ENCODE measurements at regions not wholly inside any gene's neighbourhood (a gene's known extent, or its start where the extent isn't known, plus 50 kb on each side); places are given as distances from the start of the nearest gene placed in this dataset.
"Not testable (repeated sequence)": the region's sequence is repeated elsewhere in the genome, so short reads cannot be mapped to it uniquely, and the experiment has no call there.

- no peak overlapping the region for H3K4me3 ChIP-seq
- no peak overlapping the region for H3K27ac ChIP-seq
- no peaks in the 10 kb centered on the region for H3K4me1 ChIP-seq (replicated peaks in 1 of 2)
- WGBS, 10 experiments = 0 to 100% (median 90%) methylated on average over 1 of the region's 1 CpG
- in situ Hi-C loops (cut with MboI; ENCODE audit: low pct_unique_long_range_greater_than_20kb in 2 of 9, low sequenced_read_pairs in 9 of 9, unreplicated experiment in 9 of 9) = no loop called here
- ATAC-seq (replicated peaks in 6 of 8) = no peak
Measured at GRCh38 chr5:96538808-96539250, 105.8 kb upstream of the PCSK1 start.

GRCh38 chr5:96546120-96546519 lies 113.1 kb upstream of the PCSK1 start:
- WGBS, 10 experiments = 20 to 100% (median 88%) methylated on average over 1 of the region's 1 CpG; no CpG with 5 or more reads in 3 of the 10 experiments
- Histone ChIP-seq H3K27ac (no peak overlapping the region), H3K4me3 (no peak overlapping the region), H3K4me1 (replicated peaks in 1 of 2) (no peaks in the 10 kb centered on the region)
- in situ Hi-C loops (cut with MboI; ENCODE audit: low pct_unique_long_range_greater_than_20kb in 2 of 9, low sequenced_read_pairs in 9 of 9, unreplicated experiment in 9 of 9) = no loop called here
- no peak for ATAC-seq (replicated peaks in 6 of 8)

GRCh38 chr5:96547486-96547885 lies 114.4 kb upstream of the PCSK1 start:
- Histone ChIP-seq H3K4me1 (replicated peaks in 1 of 2) (no peaks in the 10 kb centered on the region), H3K27ac (no peak overlapping the region), H3K4me3 (no peak overlapping the region)
- peak in 3 of 8 experiments; percentile 17 to 92 (median 62) for ATAC-seq (replicated peaks in 6 of 8)
- WGBS, 10 experiments = 20 to 85% (median 62%) methylated on average over 1 to 4 of the region's 4 CpGs; no CpG with 5 or more reads in 1 of the 10 experiments
- in situ Hi-C loops (cut with MboI; ENCODE audit: low pct_unique_long_range_greater_than_20kb in 2 of 9, low sequenced_read_pairs in 9 of 9, unreplicated experiment in 9 of 9) = no loop called here

GRCh38 chr5:96548905-96549304 lies 113.3 kb upstream of the CAST start:
- in situ Hi-C loops (cut with MboI; ENCODE audit: low pct_unique_long_range_greater_than_20kb in 2 of 9, low sequenced_read_pairs in 9 of 9, unreplicated experiment in 9 of 9) = no loop called here
- H3K27ac ChIP-seq = no peak overlapping the region
- 33 to 64% (median 46%) methylated on average over 1 to 2 of the region's 2 CpGs; no CpG with 5 or more reads in 4 of the 10 experiments for WGBS, 10 experiments
- peak in 1 of 8 experiments; percentile 43 for ATAC-seq (replicated peaks in 6 of 8)
- H3K4me1 ChIP-seq (replicated peaks in 1 of 2) = no peaks in the 10 kb centered on the region
- no peak overlapping the region for H3K4me3 ChIP-seq

- H3K27ac ChIP-seq; in situ Hi-C loops (cut with MboI; ENCODE audit: low pct_unique_long_range_greater_than_20kb in 2 of 9, low sequenced_read_pairs in 9 of 9, unreplicated experiment in 9 of 9); H3K4me1 ChIP-seq (replicated peaks in 1 of 2); ATAC-seq (replicated peaks in 6 of 8); H3K4me3 ChIP-seq: not testable (repeated sequence)
- WGBS, 10 experiments = 40 to 100% (median 80%) methylated on average over 1 of the region's 2 CpGs; no CpG with 5 or more reads in 5 of the 10 experiments
Measured at GRCh38 chr5:96560857-96561256, 101.3 kb upstream of the CAST start.

- Histone ChIP-seq H3K27ac (no peak overlapping the region), H3K4me1 (replicated peaks in 1 of 2) (peaks cover 22 to 24% of the 10 kb centered on the region in 2 donors), H3K4me3 (no peak overlapping the region)
- ATAC-seq (replicated peaks in 6 of 8) = no peak
- in situ Hi-C loops (cut with MboI; ENCODE audit: low pct_unique_long_range_greater_than_20kb in 2 of 9, low sequenced_read_pairs in 9 of 9, unreplicated experiment in 9 of 9) = no loop called here
Measured at GRCh38 chr5:96562614-96563013, 99.6 kb upstream of the CAST start.

- no peak overlapping the region for H3K27ac ChIP-seq
- 65 to 100% (median 90%) methylated on average over 1 to 3 of the region's 3 CpGs; no CpG with 5 or more reads in 1 of the 10 experiments for WGBS, 10 experiments
- no peak for ATAC-seq (replicated peaks in 6 of 8)
- H3K4me1 ChIP-seq (replicated peaks in 1 of 2) = peaks cover 22 to 24% of the 10 kb centered on the region in 2 donors
- no peak overlapping the region for H3K4me3 ChIP-seq
- in situ Hi-C loops (cut with MboI; ENCODE audit: low pct_unique_long_range_greater_than_20kb in 2 of 9, low sequenced_read_pairs in 9 of 9, unreplicated experiment in 9 of 9) = no loop called here
Measured at GRCh38 chr5:96563816-96564215, 98.4 kb upstream of the CAST start.

GRCh38 chr5:96565582-96566265 lies 96.5 kb upstream of the CAST start:
- WGBS, 10 experiments = 20 to 73% (median 42%) methylated on average over 1 to 8 of the region's 8 CpGs
- Histone ChIP-seq H3K4me3 (no peak overlapping the region), H3K27ac (peak overlapping the region in 1 of 2 donors; percentile 61), H3K4me1 (replicated peaks in 1 of 2) (peaks cover 22 to 24% of the 10 kb centered on the region in 2 donors)
- in situ Hi-C loops (cut with MboI; ENCODE audit: low pct_unique_long_range_greater_than_20kb in 2 of 9, low sequenced_read_pairs in 9 of 9, unreplicated experiment in 9 of 9) = no loop called here
- ATAC-seq (replicated peaks in 6 of 8) = peak in 7 of 8 experiments; percentile 43 to 98 (median 96)

GRCh38 chr5:96566833-96567587 lies 95.2 kb upstream of the CAST start:
- Histone ChIP-seq H3K27ac (no peak overlapping the region), H3K4me1 (replicated peaks in 1 of 2) (peaks cover 22 to 24% of the 10 kb centered on the region in 2 donors), H3K4me3 (no peak overlapping the region)
- 0 to 78% (median 38%) methylated on average over 3 to 8 of the region's 8 CpGs for WGBS, 10 experiments
- in situ Hi-C loops (cut with MboI; ENCODE audit: low pct_unique_long_range_greater_than_20kb in 2 of 9, low sequenced_read_pairs in 9 of 9, unreplicated experiment in 9 of 9) = no loop called here
- peak in 6 of 8 experiments; percentile 31 to 94 (median 72) for ATAC-seq (replicated peaks in 6 of 8)

GRCh38 chr5:96569332-96569731 lies 92.8 kb upstream of the CAST start:
- ATAC-seq (replicated peaks in 6 of 8) = no peak
- no peak overlapping the region for H3K27ac ChIP-seq
- H3K4me1 ChIP-seq (replicated peaks in 1 of 2) = peaks cover 22 to 24% of the 10 kb centered on the region in 2 donors
- no peak overlapping the region for H3K4me3 ChIP-seq
- in situ Hi-C loops (cut with MboI; ENCODE audit: low pct_unique_long_range_greater_than_20kb in 2 of 9, low sequenced_read_pairs in 9 of 9, unreplicated experiment in 9 of 9) = no loop called here
- 70 to 100% (median 93%) methylated on average over 2 to 4 of the region's 4 CpGs; no CpG with 5 or more reads in 1 of the 10 experiments for WGBS, 10 experiments

GRCh38 chr5:96569770-96570169 lies 92.4 kb upstream of the CAST start:
- H3K27ac ChIP-seq = no peak overlapping the region

GRCh38 chr5:96572864-96573512 lies 89.2 kb upstream of the CAST start:
- no peak overlapping the region for H3K27ac ChIP-seq
- H3K4me1 ChIP-seq (replicated peaks in 1 of 2) = no peaks in the 10 kb centered on the region
- no peak overlapping the region for H3K4me3 ChIP-seq
- WGBS, 10 experiments = 53 to 90% (median 70%) methylated on average over 1 to 5 of the region's 5 CpGs; no CpG with 5 or more reads in 2 of the 10 experiments
- ATAC-seq (replicated peaks in 6 of 8) = no peak
- in situ Hi-C loops (cut with MboI; ENCODE audit: low pct_unique_long_range_greater_than_20kb in 2 of 9, low sequenced_read_pairs in 9 of 9, unreplicated experiment in 9 of 9) = no loop called here

More at GRCh38 chr5:96569770-96570169, 92.4 kb upstream of the CAST start:
- in situ Hi-C loops (cut with MboI; ENCODE audit: low pct_unique_long_range_greater_than_20kb in 2 of 9, low sequenced_read_pairs in 9 of 9, unreplicated experiment in 9 of 9) = no loop called here
- WGBS, 10 experiments = 38 to 94% (median 83%) methylated on average over 1 to 4 of the region's 4 CpGs; no CpG with 5 or more reads in 3 of the 10 experiments
- peaks cover 22 to 24% of the 10 kb centered on the region in 2 donors for H3K4me1 ChIP-seq (replicated peaks in 1 of 2)
- no peak for ATAC-seq (replicated peaks in 6 of 8)
- no peak overlapping the region for H3K4me3 ChIP-seq

- Histone ChIP-seq H3K27ac (no peak overlapping the region), H3K4me1 (replicated peaks in 1 of 2) (no peaks in the 10 kb centered on the region), H3K4me3 (no peak overlapping the region)
- no peak for ATAC-seq (replicated peaks in 6 of 8)
- in situ Hi-C loops (cut with MboI; ENCODE audit: low pct_unique_long_range_greater_than_20kb in 2 of 9, low sequenced_read_pairs in 9 of 9, unreplicated experiment in 9 of 9) = no loop called here
Measured at GRCh38 chr5:96573513-96573894, 88.7 kb upstream of the CAST start.
